SIG-M5 treated with dmso at 0.1 percent for 504 hours (cell line): ENCODE measurements at regions not wholly inside any gene's neighbourhood (a gene's known extent, or its start where the extent isn't known, plus 50 kb on each side); places are given as distances from the start of the nearest gene placed in this dataset.
"Not testable (repeated sequence)": the region's sequence is repeated elsewhere in the genome, so short reads cannot be mapped to it uniquely, and the experiment has no call there.

Source experiments
- DNase-seq: peaks from one replicate; lab custom pipeline; 2025; ENCODE audit not compliant: unreplicated experiment; lab: John Stamatoyannopoulos, UW

GRCh38 chr4:83730958-83731357, 195.1 kb downstream of the GPAT3 start:
- DNase-seq, result not testable (repeated sequence)

GRCh38 chr4:83728191-83728590, 192.3 kb downstream of the GPAT3 start:
- DNase-seq, result no peak

GRCh38 chr4:83725336-83726085, 189.6 kb downstream of the GPAT3 start:
- no peak for DNase-seq

- no peak for DNase-seq
Measured at GRCh38 chr4:83724485-83725335, 188.8 kb downstream of the GPAT3 start.

- DNase-seq, result peak; percentile 27
Measured at GRCh38 chr4:83723609-83724008, 187.7 kb downstream of the GPAT3 start.

GRCh38 chr4:83722730-83723269, 186.9 kb downstream of the GPAT3 start:
- DNase-seq, result no peak

- DNase-seq, result peak; percentile 80
Measured at GRCh38 chr4:83716874-83717273, 181.0 kb downstream of the GPAT3 start.

GRCh38 chr4:83712890-83713289, 177.0 kb downstream of the GPAT3 start:
- DNase-seq, result no peak

GRCh38 chr4:83709627-83710026, 173.7 kb downstream of the GPAT3 start:
- no peak for DNase-seq

- DNase-seq, result no peak
Measured at GRCh38 chr4:83708500-83709175, 172.7 kb downstream of the GPAT3 start.

- no peak for DNase-seq
Measured at GRCh38 chr4:83704786-83705185, 168.9 kb downstream of the GPAT3 start.

- no peak for DNase-seq
Measured at GRCh38 chr4:83703752-83704151, 167.8 kb downstream of the GPAT3 start.

- no peak for DNase-seq
Measured at GRCh38 chr4:83701041-83701440, 165.1 kb downstream of the GPAT3 start.

- no peak for DNase-seq
Measured at GRCh38 chr4:83699358-83699757, 163.4 kb downstream of the GPAT3 start.

GRCh38 chr4:83692028-83692427, 156.1 kb downstream of the GPAT3 start:
- DNase-seq, result no peak

- no peak for DNase-seq
Measured at GRCh38 chr4:83686166-83686565, 150.3 kb downstream of the GPAT3 start.

- DNase-seq, result no peak
Measured at GRCh38 chr4:83679692-83680091, 143.8 kb downstream of the GPAT3 start.

GRCh38 chr4:83679254-83679653, 143.3 kb downstream of the GPAT3 start:
- DNase-seq, result no peak

- DNase-seq, result no peak
Measured at GRCh38 chr4:83677656-83678055, 141.7 kb downstream of the GPAT3 start.

GRCh38 chr4:83664741-83665140, 128.8 kb downstream of the GPAT3 start:
- DNase-seq, result no peak

GRCh38 chr4:83664071-83664470, 128.2 kb downstream of the GPAT3 start:
- no peak for DNase-seq
